Stimulated activated CD4-positive, alpha-beta T cell treated with anti-CD3 and anti-CD28 coated beads, Interleukin-12 subunit alpha, Interleukin-12 subunit beta, amount 100 ng/mL, for 24 hours (primary cell): ENCODE measurements at regions not wholly inside any gene's neighbourhood (a gene's known extent, or its start where the extent isn't known, plus 50 kb on each side); places are given as distances from the start of the nearest gene placed in this dataset.
"Not testable (repeated sequence)": the region's sequence is repeated elsewhere in the genome, so short reads cannot be mapped to it uniquely, and the experiment has no call there.

Experiments
- DNase-seq, 2 experiments: peaks; one replicate each; pipeline ENCODE4 v3.0.0-alpha.2; 2020; ENCODE audit warnings: low read depth in 2 of 2

- peak; percentile 60 to 77 for DNase-seq
Observed at GRCh38 chr7:26078437-26079336, 73.3 kb upstream of the NFE2L3 start.

DNA sequence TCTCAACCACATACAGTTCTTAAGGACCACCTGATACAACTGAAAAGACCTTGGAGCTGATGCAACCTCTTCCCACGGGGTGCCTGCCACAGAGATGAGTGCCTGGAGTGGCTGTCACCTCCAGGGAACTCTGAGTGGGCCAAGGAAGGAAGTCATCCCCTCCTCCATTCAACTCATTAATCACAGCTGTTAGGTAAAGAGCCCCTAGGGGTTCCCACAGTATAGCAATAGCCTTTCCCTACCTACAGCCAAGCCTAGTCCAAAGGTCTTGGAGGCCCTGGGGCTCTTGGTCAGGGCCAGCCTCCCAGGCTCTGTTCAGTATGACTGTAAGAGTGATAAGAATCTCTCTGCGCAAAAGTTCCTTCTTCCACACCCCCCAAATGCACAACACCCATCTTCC lies 70.4 kb upstream of the NFE2L3 start:
- DNase-seq, result no peak

DNA sequence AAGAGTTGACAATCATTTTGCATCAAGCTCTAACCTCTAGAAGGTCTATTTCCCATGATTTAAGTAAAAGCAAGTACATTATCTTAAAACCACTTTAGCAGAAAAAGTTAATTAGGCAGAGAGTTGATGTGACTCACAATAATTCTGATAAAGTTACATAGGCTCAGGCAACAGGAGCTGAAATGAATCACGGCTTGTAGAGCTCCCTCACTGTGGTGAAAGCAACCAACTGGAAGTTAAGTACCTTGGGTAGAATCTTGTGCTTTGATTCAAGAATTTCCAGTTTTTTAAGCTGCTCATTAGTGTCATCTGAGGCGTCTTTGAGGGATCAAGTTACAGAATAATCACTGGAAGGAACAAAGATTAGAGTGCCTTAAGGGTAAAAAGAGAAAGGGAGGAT lies 68.9 kb upstream of the NFE2L3 start:
- no peak for DNase-seq

DNA sequence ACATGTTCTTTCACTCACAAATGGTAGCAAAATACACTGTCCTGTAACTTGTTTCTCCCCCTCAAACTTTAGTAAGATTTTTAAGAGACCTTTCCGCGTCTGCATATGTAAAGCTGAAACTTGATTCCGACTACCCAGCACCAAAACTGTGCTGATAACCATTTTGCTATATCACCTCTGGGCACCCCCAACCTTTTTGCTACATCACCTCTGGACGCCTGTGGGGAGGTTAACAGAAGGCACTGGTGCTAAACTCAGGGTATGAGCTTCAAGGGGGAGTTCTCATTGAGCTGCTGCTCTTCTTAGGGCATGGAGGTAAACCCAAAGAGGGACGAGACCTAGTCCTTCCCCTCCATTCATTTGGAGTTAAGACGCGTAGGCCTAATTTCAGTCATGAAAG lies 67.6 kb upstream of the NFE2L3 start:
- DNase-seq, result no peak

GRCh38 chr7:26085771-26086170 lies 66.2 kb upstream of the NFE2L3 start:
- DNase-seq, result no peak

DNA sequence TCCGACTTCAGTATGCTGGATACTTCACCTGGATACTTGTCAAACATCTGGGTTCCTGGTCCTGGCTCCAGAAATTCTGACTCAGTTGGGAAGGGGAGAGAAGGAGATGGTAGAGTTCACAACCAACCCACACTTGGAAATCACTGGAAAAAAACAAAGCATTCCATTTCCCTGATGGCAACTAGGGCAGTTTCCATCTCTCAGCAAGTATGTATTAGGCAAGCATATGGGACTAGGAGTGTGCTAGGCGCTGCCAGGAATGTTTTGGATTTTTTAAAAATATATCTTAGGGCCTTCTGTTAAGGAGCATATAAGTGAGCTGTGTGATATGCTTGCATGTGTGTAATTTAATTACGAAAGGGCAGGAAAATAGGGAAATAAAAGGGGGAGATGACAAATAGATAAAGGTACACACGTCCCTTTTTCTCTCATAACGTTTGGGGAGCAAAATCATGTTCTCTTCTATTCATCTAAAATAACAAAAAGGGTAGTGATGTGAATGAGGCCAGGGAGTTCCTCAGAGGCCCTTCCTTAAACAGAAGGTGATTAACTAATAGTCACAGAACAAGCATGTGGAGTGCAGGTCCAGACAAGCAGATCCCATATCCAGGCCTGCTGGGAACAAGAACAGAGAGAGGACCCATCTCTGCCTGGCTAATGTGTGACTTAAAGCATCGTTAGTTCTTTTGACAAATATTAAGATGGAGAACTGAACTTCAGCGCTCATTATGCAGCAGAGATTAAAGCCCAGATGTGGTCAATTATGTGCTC lies 64.5 kb upstream of the NFE2L3 start:
- DNase-seq, result no peak

DNA sequence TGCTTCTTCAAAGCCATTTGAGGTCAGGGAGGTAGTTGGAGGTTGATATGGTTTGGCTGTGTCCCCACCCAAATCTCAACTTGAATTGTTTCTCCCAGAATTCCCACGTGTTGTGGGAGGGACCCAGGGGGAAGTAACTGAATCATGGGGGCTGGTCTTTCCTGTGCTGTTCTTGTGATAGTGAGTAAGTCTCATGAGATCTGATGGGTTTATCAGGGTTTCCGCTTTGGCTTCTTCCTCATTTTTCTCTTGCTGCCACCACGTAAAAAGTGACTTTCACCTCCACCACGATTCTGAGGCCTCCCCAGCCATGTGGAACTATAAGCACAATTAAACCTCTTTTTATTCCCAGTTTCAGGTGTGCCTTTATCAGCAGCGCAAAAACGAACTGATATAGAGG lies 62.5 kb upstream of the NFE2L3 start:
- not testable (repeated sequence) for DNase-seq

DNA sequence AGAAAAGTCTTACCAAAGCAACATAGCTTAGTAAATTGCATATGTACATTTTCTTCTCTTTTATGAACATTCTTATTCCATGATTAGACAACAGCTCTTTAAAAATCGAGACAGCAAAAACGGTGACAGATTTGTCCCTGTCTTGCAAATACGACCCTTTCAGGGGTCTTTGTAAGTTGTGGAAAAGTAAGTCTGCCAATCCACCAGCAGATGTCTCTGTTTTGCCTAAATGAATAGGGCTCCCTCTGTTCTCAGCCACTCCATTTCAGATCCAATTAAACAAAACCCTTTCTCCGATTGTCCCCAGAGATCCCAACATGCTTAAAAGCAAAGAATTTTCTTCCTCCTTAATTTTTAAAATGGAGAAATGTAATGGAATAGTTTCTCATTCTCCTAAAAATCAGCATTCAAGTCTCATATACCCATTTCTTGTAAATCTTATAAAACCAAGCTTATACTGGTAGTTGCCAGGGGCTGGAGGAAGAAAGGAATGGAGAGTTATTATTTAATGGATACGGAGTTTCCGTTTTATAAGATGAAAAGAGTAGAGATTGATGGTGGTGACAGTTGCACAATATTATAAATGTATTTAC lies 61.0 kb upstream of the NFE2L3 start:
- no peak for DNase-seq

DNA sequence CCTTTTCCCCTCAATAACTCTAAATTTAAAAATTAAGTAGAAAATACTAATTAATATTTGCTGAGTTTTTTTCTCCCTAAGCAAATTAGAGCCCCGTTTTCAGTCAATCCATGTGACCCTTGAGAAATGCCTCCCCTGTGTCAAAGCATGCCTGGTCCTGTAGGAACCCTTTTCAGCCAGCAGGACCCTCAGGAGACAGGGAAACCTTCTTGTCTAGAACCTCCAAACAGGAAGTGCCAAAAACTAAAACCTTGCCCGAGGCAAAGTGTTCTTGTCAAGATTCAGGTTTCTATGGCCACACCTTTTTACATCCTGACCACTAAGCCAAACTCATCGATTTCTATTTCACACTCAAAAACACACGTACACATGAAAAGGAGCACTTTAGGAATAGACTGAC lies 60.1 kb upstream of the NFE2L3 start:
- no peak for DNase-seq

DNA sequence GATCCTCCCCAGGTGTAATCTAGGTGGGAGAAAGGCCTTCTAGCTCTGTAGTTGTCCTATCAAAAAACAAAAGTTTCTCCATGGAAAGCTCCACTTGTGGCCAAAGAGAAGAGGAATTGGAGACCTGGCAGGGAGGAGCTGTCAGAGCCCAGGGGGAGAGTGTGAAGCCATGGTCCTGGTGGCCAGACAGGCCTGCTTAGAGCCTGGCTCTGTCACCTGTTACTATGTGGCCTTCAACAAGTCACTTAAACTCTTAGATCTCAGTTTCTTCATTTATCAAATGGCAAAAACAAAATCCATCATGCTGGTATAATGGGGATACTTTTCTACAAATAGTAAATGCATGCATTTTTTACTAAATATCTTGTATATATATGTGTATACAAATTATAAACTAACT lies 59.0 kb upstream of the NFE2L3 start:
- DNase-seq, result no peak

- no peak for DNase-seq
Observed at GRCh38 chr7:26096136-26096535, 55.9 kb upstream of the NFE2L3 start.

DNA sequence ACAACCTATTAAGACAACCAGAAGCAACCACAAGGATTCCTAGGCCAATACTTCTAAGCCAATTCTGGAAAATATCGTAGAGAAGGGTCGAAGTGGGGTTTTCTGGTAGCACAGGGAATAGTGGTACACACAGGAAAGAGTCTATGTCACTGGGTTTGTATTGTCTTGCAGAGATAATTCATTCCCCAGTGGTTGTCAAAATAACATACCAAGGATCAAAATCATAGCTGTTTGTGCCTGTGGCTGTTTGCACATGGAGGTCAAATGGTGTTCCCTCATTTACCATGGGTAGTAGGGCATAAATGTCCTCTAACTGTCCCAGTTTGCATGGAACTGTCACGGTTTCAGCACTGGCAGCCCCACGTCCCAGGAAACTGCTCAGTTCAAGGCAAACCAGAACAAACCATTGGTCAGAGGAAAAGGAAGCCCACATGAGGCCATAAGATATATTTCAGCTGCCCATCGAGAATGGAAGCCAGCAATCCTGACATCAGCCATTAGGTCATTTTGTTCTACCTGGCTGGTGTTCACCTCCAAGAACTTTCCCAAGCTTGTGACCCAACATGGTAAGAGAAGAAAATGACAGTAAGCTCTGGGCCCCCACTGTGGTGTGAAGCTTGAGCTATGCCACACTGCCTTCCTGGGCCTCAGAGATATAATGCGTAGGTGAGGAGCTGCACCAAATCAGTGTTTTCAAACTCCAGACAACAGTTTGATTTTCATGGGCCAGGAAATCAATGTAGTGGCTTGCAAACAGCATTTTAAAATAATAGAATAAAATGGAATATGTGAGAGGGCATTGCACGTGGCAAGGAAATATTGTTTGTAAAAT lies 53.9 kb upstream of the NFE2L3 start:
- no peak for DNase-seq

DNA sequence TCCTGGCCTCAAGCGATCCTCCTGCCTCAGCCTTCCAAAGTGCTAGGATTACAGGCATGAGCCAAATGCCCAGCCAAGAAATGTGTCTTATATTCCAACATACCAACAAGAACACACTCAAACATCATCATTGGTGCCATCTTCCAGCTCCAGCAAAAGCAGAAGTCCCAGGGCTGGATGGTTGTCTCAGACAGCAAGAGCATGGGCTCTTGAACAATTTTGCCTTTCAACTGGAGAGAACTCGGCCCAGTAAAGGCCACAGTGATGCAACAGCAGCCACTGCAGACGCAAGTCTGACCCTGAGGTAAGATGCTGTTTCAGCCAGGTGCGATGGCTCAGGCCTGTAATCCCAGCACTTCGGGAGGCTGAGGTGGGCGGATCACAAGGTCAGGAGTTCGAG lies 52.8 kb upstream of the NFE2L3 start:
- DNase-seq, result no peak

DNA sequence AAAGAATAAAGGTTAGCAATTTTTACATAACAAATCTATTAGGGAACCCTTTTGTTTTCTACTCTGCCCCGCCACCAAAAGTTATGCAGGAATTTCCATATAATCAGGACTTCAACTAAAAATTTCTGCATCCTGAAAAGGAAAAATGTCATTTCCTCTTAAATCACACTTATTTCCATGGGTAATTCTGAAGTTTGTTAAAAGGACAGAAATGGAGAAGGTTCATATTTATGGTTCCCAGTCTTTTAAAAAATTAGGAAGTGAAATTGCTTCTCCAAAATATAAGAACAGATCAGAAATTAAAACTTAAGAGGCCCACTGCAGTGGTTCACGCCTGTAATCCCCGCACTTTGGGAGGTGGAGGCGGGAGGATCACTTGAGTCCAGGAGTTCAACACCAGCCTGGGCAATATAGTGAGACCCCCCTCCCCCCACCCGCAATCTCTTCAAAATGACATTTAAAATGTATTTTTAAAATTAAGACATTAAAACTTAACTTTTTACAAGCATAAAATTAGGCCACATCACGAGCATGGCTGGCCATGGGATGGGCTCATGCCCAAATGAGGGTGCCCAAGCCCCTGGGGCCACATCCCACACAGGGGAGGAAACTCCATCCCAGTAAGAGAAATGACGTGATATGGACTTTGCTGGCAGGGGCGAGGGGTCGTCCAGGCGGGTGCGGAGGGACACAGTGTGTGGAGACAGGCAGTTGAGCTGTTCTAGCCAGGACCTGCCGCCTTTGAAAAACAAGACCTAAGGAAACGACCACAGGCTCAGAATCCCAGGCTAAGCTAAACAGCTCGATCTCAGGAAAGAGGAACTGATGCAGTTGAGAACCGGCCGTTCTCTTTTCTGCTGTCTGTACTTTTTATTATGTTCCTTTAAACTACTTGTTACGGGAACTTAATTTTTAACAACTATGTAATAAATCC lies 51.3 kb upstream of the NFE2L3 start:
- no peak for DNase-seq

DNA sequence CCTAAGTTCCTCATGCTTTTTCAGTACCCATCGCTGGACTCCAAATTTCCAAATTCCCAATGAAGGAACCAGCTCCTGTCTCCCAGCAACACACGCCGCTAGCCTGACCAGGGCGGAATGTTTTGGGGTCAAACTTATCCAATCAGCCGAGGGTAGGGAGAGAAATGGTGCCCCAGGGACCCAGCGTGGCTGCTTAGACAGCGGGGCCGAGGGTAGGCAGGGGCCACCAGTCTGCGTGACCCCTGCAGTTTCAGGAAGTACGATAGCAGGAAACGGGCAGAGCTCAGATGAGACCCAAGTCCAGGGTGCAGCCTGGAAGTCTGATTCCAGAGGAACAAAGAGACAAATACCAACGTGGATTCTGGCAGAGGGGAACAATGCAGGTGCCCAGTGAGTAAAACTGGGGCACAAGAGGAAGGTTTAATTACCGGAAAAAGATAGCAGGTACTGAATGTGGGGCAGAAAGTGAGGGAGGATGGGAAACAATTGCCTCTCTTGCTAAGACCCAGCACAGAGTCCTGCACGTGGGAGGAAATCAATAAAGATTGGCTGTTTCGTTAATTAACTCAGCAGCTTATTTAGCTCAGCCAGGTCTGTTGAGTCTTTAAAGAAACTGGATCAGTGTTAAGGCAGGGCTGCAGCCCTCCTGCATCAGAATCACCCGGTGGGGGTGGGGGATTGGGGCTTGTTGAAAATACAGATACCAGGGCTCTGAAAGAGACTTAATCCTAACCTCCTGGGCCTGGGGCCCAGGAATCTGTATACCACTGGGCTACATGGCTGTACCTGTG lies 50.4 kb upstream of the NFE2L3 start:
- DNase-seq, result no peak

DNA sequence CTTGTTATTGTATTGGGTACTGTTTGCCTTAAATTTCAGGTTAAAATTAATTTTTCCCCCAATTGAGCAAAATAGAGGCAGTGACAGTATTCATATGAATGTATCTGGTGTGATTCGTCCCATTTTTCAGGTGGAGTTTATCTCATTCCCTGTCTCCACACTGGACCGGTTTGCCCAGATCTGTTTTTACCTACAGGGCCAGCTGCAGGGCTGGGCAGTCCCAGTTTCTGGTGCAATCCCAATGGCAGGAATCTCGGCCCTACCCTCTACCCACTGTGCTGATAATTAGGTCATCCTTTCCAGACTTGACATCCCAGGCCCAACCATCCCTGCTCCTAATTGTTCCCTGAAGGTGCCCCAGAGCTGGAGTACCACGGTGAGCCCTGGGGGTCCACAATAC lies 49.8 kb upstream of the NFE2L3 start:
- no peak for DNase-seq
